Right cardiac atrium (tissue), 5 donors: ENCODE measurements at regions not wholly inside any gene's neighbourhood (a gene's known extent, or its start where the extent isn't known, plus 50 kb on each side); places are given as distances from the start of the nearest gene placed in this dataset.

Experiments used
- ATAC-seq, 2 donors: fragments of 200-7000 bp; cut with Tn5 transposase; one replicate each; pipeline versions ENCODE4 v1.8.0 to v1.9.1; 2020; ENCODE audit warnings: moderate library complexity in 2 of 2, mild to moderate bottlenecking in 1 of 2
- DNase-seq, 3 donors: peaks; one replicate each; pipeline ENCODE4 v3.0.0-alpha.2; 2020
- H3K27ac ChIP-seq: one replicate; pipeline ENCODE4 v1.5.1; 2013; ENCODE audit warnings: mild to moderate bottlenecking, low read length, control low read depth, moderate library complexity
- H3K27me3 ChIP-seq: one replicate; pipeline ENCODE4 v1.6.1; 2013; ENCODE audit not compliant: control insufficient read depth, insufficient read depth
- H3K4me1 ChIP-seq: one replicate; pipeline ENCODE4 v1.6.1; 2013; ENCODE audit warnings: low read length; ENCODE audit not compliant: control insufficient read depth, insufficient read depth
- H3K4me3 ChIP-seq: one replicate; pipeline ENCODE4 v1.5.1; 2013; ENCODE audit warnings: low read length, control low read depth
- H3K9me3 ChIP-seq: one replicate; pipeline ENCODE4 v1.6.1; 2013; ENCODE audit warnings: low read length; ENCODE audit not compliant: control insufficient read depth
- WGBS: extraction: QIAGEN DNeasy Blood & Tissue Kit; methylation state at CpG from one replicate; pipeline ENCODE4 v1.1.7; 2013; 5-methylcytosine and 5-hydroxymethylcytosine counted together
- intact Hi-C, 4 donors: fragments of 100-400 bp; cut with DNase I; formaldehyde crosslinking; loops; one replicate each; pipeline versions ENCODE4 v1.11.0 to v1.14.0; 2022 to 2023
- donor health status: healthy with polysubstance abuse.
- donor health status: DM: no; HTN: yes; CAD: no.
- donor health status: DM: no; HTN: no; CAD: no.
- donor health status: DM: no; HTN: yes; CAD: no; lungs with severe emphysema.
- donor health status: DM: yes; HTN: yes; CAD: no.

- H3K4me1 ChIP-seq: no peaks in the 10 kb centered on the region
- H3K9me3 ChIP-seq: no peaks in the 10 kb centered on the region
- H3K27ac ChIP-seq: no peak overlapping the region
- 92% methylated on average over 2 of the region's 2 CpGs for WGBS
- H3K27me3 ChIP-seq: no peaks in the 10 kb centered on the region
- intact Hi-C loops: no loop called here
- DNase-seq (no peak), ATAC-seq (no peak)
- H3K4me3 ChIP-seq: no peak overlapping the region
These were observed 54.5 kb upstream of the BOC start for GRCh38 chr3:113156816-113157333.

- no peaks in the 10 kb centered on the region for H3K9me3 ChIP-seq
- H3K4me1 ChIP-seq: no peaks in the 10 kb centered on the region
- ATAC-seq: no peak
These were observed 53.8 kb upstream of the BOC start for GRCh38 chr3:113157408-113158030.

GRCh38 chr3:113158171-113158570 is 53.2 kb upstream of the BOC start:
- Histone ChIP-seq H3K27ac (no peak overlapping the region), H3K27me3 (no peaks in the 10 kb centered on the region), H3K4me1 (no peaks in the 10 kb centered on the region), H3K4me3 (no peak overlapping the region), H3K9me3 (no peaks in the 10 kb centered on the region)
- ATAC-seq: no peak
- DNase-seq: no peak
- intact Hi-C loops: no loop called here
- WGBS: 84% methylated on average over 4 of the region's 4 CpGs

More at GRCh38 chr3:113157408-113158030, 53.8 kb upstream of the BOC start:
- WGBS: 62% methylated on average over 3 of the region's 3 CpGs
- intact Hi-C loops: no loop called here
- no peaks in the 10 kb centered on the region for H3K27me3 ChIP-seq
- H3K27ac ChIP-seq: no peak overlapping the region
- no peak overlapping the region for H3K4me3 ChIP-seq
- DNase-seq: no peak
